ENCODE measurements at regions not wholly inside any gene's neighbourhood (a gene's known extent, or its start where the extent isn't known, plus 50 kb on each side); places are given as distances from the start of the nearest gene placed in this dataset.

GRCh38 chr10:44039599-44039998 is 345.3 kb downstream of the CXCL12 start:
- no peak for DNase-seq (ENCODE audit: low read depth)
- no peak overlapping the region for H3K4me3 ChIP-seq (ENCODE audit: low read length)
- no peak for TF ChIP-seq CTCF (IDR thresholded peaks at IDR 0.05; ENCODE audit: insufficient read depth, low read depth, low read length, missing control alignments)

- DNase-seq (ENCODE audit: low read depth): no peak
- TF ChIP-seq CTCF (IDR thresholded peaks at IDR 0.05; ENCODE audit: insufficient read depth, low read depth, low read length, missing control alignments): no peak
- H3K4me3 ChIP-seq (ENCODE audit: low read length): no peak overlapping the region
Observed at GRCh38 chr10:44036425-44036824, 348.5 kb downstream of the CXCL12 start.

GRCh38 chr10:44035474-44036197 is 349.3 kb downstream of the CXCL12 start:
- H3K4me3 ChIP-seq (ENCODE audit: low read length): no peak overlapping the region
- TF ChIP-seq CTCF (IDR thresholded peaks at IDR 0.05; ENCODE audit: insufficient read depth, low read depth, low read length, missing control alignments): no peak
- DNase-seq (ENCODE audit: low read depth): no peak

- no peak for DNase-seq (ENCODE audit: low read depth)
- no peak overlapping the region for H3K4me3 ChIP-seq (ENCODE audit: low read length)
- TF ChIP-seq CTCF (IDR thresholded peaks at IDR 0.05; ENCODE audit: insufficient read depth, low read depth, low read length, missing control alignments): no peak
Observed at GRCh38 chr10:44034946-44035345, 350.0 kb downstream of the CXCL12 start.

GRCh38 chr10:44033008-44033407 is 351.9 kb downstream of the CXCL12 start:
- no peak overlapping the region for H3K4me3 ChIP-seq (ENCODE audit: low read length)
- no peak for DNase-seq (ENCODE audit: low read depth)
- no peak for TF ChIP-seq CTCF (IDR thresholded peaks at IDR 0.05; ENCODE audit: insufficient read depth, low read depth, low read length, missing control alignments)

- H3K4me3 ChIP-seq (ENCODE audit: low read length): no peak overlapping the region
- no peak for DNase-seq (ENCODE audit: low read depth)
- TF ChIP-seq CTCF (IDR thresholded peaks at IDR 0.05; ENCODE audit: insufficient read depth, low read depth, low read length, missing control alignments): no peak
Observed at GRCh38 chr10:44032216-44032615, 352.7 kb downstream of the CXCL12 start.

GRCh38 chr10:44030738-44031137 is 354.2 kb downstream of the CXCL12 start:
- TF ChIP-seq CTCF (IDR thresholded peaks at IDR 0.05; ENCODE audit: insufficient read depth, low read depth, low read length, missing control alignments): no peak
- DNase-seq (ENCODE audit: low read depth): no peak
- H3K4me3 ChIP-seq (ENCODE audit: low read length): no peak overlapping the region

Data from epithelial cell of esophagus (primary cell).